ENCODE measurements at regions not wholly inside any gene's neighbourhood (a gene's known extent, or its start where the extent isn't known, plus 50 kb on each side); places are given as distances from the start of the nearest gene placed in this dataset.

DNA sequence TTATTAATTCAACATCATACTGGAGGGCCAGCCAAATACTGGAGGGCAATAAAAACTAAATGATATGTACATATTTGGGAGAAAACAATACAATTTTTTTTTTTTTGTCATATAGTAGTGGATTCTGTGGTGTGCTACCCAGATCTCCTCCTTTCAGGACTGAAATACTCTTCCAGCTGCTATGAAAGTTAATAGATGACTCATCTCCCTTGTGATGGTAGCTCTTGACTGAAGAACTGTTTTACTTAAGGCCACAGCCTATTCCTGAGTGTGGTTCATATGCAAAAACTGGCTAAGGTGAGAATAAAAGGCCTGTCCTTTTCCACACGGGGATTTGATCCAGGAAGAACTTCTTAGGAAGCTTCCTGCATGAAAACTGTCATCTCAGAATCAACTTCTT lies 307.9 kb downstream of the HLX start:
- H3K9ac ChIP-seq = no peak overlapping the region
- H3K36me3 ChIP-seq (ENCODE audit: control insufficient read depth, insufficient read depth, low read length) = no peaks in the 10 kb centered on the region
- no peaks in the 10 kb centered on the region for H3K9me3 ChIP-seq (ENCODE audit: control insufficient read depth, low read length)
- TF ChIP-seq, protein P1, sequence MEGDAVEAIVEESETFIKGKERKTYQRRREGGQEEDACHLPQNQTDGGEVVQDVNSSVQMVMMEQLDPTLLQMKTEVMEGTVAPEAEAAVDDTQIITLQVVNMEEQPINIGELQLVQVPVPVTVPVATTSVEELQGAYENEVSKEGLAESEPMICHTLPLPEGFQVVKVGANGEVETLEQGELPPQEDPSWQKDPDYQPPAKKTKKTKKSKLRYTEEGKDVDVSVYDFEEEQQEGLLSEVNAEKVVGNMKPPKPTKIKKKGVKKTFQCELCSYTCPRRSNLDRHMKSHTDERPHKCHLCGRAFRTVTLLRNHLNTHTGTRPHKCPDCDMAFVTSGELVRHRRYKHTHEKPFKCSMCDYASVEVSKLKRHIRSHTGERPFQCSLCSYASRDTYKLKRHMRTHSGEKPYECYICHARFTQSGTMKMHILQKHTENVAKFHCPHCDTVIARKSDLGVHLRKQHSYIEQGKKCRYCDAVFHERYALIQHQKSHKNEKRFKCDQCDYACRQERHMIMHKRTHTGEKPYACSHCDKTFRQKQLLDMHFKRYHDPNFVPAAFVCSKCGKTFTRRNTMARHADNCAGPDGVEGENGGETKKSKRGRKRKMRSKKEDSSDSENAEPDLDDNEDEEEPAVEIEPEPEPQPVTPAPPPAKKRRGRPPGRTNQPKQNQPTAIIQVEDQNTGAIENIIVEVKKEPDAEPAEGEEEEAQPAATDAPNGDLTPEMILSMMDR (IDR thresholded peaks at IDR 0.05) = no peak
- no peaks in the 10 kb centered on the region for H3K4me1 ChIP-seq
- no peaks in the 10 kb centered on the region for H3K79me2 ChIP-seq
- no peak overlapping the region for H3K27ac ChIP-seq
- H3K4me2 ChIP-seq (ENCODE audit: low read length) = no peak overlapping the region
- no peak overlapping the region for H2AFZ ChIP-seq
- H3K4me3 ChIP-seq (ENCODE audit: low read depth, low read length) = no peak overlapping the region
- H3K27me3 ChIP-seq (ENCODE audit: control insufficient read depth, insufficient read depth, low read length) = no peaks in the 10 kb centered on the region

DNA sequence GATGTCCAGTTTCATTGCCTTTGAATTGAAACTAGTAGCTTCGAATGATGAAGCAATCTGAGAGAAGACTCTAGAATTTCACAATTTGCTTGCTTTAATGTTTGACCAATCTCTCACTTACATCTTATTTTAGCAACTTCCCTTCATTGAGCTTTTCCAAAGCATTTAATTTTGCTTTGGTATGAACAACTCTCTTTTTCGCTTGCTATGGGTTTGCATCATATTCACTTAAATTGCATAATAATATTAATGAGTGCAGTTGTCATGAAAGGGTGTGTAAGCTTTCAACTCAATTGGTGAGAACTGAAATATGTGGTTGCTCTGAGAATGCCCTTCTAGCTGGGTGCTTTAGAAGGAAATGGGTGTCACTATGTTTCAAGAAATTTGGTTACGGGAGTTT lies 309.2 kb downstream of the HLX start:
- H3K79me2 ChIP-seq = no peaks in the 10 kb centered on the region
- H3K27ac ChIP-seq = no peak overlapping the region
- H3K4me2 ChIP-seq (ENCODE audit: low read length) = no peak overlapping the region
- no peak overlapping the region for H2AFZ ChIP-seq
- H3K27me3 ChIP-seq (ENCODE audit: control insufficient read depth, insufficient read depth, low read length) = no peaks in the 10 kb centered on the region
- no peak overlapping the region for H3K9ac ChIP-seq
- no peaks in the 10 kb centered on the region for H3K36me3 ChIP-seq (ENCODE audit: control insufficient read depth, insufficient read depth, low read length)
- no peaks in the 10 kb centered on the region for H3K9me3 ChIP-seq (ENCODE audit: control insufficient read depth, low read length)
- no peak overlapping the region for H3K4me3 ChIP-seq (ENCODE audit: low read depth, low read length)
- no peaks in the 10 kb centered on the region for H3K4me1 ChIP-seq
- TF ChIP-seq, protein P1 (IDR thresholded peaks at IDR 0.05) = no peak

DNA sequence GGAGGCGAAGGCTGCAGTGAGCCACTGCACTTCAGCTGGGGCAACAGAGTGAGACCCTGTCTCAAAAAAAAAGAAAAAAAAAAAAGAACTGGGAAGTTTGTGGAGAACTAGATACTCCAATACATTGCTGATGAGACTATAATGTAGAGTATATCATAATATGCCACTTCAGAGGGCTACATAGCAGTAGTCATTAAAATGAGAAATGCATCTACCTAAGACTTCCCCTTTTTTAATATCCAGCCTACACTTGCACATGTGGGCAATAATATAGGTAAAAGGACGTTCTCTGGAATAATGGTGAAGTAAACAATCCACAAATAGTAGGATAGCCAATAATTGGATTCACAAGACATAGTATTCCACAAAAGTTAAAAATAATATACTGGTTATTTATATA lies 311.0 kb downstream of the HLX start:
- H3K4me3 ChIP-seq (ENCODE audit: low read depth, low read length) = no peak overlapping the region

DNA sequence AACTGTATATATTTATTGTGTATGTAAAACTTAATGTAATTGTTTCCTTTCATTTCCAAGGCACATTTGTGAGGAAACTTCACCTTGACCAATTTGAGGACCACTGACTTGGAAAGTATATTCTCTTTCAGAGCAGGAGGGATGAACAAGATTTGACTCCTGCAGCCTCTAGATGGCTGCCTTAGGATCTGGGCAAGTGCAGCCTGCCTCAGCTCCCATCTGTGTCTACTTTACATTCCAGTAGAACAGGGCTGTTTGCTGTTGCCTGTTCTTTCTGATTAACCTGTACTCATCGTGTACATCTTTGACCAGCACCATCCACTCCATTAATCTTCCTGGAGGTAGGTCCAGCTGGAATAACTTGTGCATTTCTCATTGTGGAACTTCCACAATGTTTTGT lies 312.8 kb downstream of the HLX start:
- TF ChIP-seq, protein P1 (IDR thresholded peaks at IDR 0.05) = no peak
- Histone ChIP-seq H3K4me1 (no peaks in the 10 kb centered on the region), H3K79me2 (no peaks in the 10 kb centered on the region), H3K4me2 (ENCODE audit: low read length) (no peak overlapping the region), H3K9me3 (ENCODE audit: control insufficient read depth, low read length) (no peaks in the 10 kb centered on the region), H3K27me3 (ENCODE audit: control insufficient read depth, insufficient read depth, low read length) (no peaks in the 10 kb centered on the region), H3K27ac (no peak overlapping the region), H3K4me3 (ENCODE audit: low read depth, low read length) (no peak overlapping the region), H3K36me3 (ENCODE audit: control insufficient read depth, insufficient read depth, low read length) (no peaks in the 10 kb centered on the region), H3K9ac (no peak overlapping the region), H2AFZ (no peak overlapping the region)

More for the DNA sequence above, 311.0 kb downstream of the HLX start:
- Histone ChIP-seq H2AFZ (no peak overlapping the region), H3K36me3 (ENCODE audit: control insufficient read depth, insufficient read depth, low read length) (no peaks in the 10 kb centered on the region), H3K4me2 (ENCODE audit: low read length) (no peak overlapping the region), H3K4me1 (no peaks in the 10 kb centered on the region), H3K79me2 (no peaks in the 10 kb centered on the region), H3K9ac (no peak overlapping the region), H3K27ac (no peak overlapping the region), H3K9me3 (ENCODE audit: control insufficient read depth, low read length) (no peaks in the 10 kb centered on the region), H3K27me3 (ENCODE audit: control insufficient read depth, insufficient read depth, low read length) (no peaks in the 10 kb centered on the region)
- TF ChIP-seq, protein P1 (IDR thresholded peaks at IDR 0.05) = no peak

DNA sequence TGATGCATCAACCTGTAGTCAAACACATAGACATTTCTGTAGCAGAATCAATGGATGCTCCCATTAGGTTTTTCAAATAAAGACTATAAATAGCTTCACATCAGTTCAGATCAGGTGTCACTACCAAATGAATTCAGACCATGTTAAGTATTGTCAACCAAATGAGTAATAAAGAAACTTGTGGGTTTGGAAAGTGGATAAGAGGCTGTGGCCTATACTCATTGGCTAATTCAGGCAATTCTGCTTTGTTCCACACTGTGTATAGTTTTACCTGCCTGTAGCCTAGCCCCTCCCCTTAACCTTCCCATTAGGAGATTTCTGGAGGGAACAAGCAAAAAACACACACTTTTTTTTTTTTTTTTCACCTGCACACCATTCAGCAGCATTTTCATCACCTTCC lies 321.2 kb downstream of the HLX start:
- H3K27ac ChIP-seq = no peak overlapping the region
- H3K9ac ChIP-seq = no peak overlapping the region
- H3K79me2 ChIP-seq = no peaks in the 10 kb centered on the region
- no peaks in the 10 kb centered on the region for H3K9me3 ChIP-seq (ENCODE audit: control insufficient read depth, low read length)
- H2AFZ ChIP-seq = no peak overlapping the region
- H3K36me3 ChIP-seq (ENCODE audit: control insufficient read depth, insufficient read depth, low read length) = no peaks in the 10 kb centered on the region
- no peak overlapping the region for H3K4me2 ChIP-seq (ENCODE audit: low read length)
- H3K4me3 ChIP-seq (ENCODE audit: low read depth, low read length) = no peak overlapping the region
- H3K27me3 ChIP-seq (ENCODE audit: control insufficient read depth, insufficient read depth, low read length) = no peaks in the 10 kb centered on the region
- TF ChIP-seq, protein P1 (IDR thresholded peaks at IDR 0.05) = no peak
- no peaks in the 10 kb centered on the region for H3K4me1 ChIP-seq
